ENCODE measurements at regions not wholly inside any gene's neighbourhood (a gene's known extent, or its start where the extent isn't known, plus 50 kb on each side); places are given as distances from the start of the nearest gene placed in this dataset.

DNA sequence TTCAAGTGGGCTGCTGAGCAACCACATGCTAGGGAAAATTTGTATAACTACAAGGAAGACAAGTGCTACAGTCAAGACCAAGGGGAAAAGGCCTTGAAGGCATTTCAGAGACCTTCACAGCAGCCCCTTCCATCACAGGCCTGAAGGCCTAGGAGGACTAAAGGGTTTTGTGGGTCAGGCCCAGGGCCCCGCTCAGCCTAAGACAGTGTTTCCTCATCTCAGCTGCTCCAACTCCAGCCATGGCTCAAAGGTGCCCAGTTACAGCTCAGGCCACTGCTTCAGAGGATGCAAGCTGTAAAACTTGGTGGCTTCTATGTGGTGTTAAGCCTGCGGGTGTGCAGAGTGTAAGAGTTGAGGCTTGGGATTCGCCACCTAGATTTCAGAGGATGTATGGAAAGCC lies 260.5 kb downstream of the NXPE2 start (continued):
- TF ChIP-seq, protein P1, sequence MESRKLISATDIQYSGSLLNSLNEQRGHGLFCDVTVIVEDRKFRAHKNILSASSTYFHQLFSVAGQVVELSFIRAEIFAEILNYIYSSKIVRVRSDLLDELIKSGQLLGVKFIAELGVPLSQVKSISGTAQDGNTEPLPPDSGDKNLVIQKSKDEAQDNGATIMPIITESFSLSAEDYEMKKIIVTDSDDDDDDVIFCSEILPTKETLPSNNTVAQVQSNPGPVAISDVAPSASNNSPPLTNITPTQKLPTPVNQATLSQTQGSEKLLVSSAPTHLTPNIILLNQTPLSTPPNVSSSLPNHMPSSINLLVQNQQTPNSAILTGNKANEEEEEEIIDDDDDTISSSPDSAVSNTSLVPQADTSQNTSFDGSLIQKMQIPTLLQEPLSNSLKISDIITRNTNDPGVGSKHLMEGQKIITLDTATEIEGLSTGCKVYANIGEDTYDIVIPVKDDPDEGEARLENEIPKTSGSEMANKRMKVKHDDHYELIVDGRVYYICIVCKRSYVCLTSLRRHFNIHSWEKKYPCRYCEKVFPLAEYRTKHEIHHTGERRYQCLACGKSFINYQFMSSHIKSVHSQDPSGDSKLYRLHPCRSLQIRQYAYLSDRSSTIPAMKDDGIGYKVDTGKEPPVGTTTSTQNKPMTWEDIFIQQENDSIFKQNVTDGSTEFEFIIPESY (IDR thresholded peaks at IDR 0.05; ENCODE audit: extremely low read depth, insufficient replicate concordance, low read length), result no peak

DNA sequence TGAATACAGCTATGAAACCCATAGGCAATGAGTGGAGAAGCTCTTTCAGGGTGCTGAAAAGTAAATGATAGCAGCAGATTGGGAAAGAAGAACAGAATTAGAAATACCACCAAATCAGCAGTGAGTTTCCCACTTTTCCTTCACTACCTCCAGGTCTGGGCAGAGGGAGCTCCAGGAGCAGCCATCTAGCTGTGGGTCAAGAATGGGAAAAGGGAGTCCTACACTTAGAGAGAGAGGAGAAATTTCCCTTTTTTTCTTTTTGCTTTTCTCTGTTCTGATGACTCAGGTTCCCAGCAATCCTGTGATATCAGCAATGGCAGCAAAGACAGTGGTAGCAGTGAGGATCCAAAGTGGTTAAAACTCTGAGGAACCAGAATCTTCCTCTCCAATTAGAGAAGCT lies 263.9 kb downstream of the NXPE2 start:
- ATAC-seq, result no peak
- H4K20me1 ChIP-seq (ENCODE audit: insufficient read depth), result no peaks in the 10 kb centered on the region
- no TSS peak for BruUV-seq (replicated peaks)
- H3K4me1 ChIP-seq (ENCODE audit: control insufficient read depth in 1 of 2, insufficient read depth in 2 of 2, low read length in 2 of 2), result no peaks in the 10 kb centered on the region
- no peak for DNase-seq (ENCODE audit: low read depth, low spot score)
- ChIA-PET CTCF (no interaction called here), RAD21 (ENCODE audit: low non-redundant PET in 1 of 2, low total read pairs in 2 of 2, uncharacterized antibody in 2 of 2, unreplicated experiment in 2 of 2) (no interaction called here), POLR2A (no interaction called here)
- H3K36me3 ChIP-seq (ENCODE audit: control insufficient read depth in 1 of 2, insufficient read depth in 2 of 2, low read length in 2 of 2), result no peaks in the 10 kb centered on the region
- H3K9me3 ChIP-seq (ENCODE audit: control insufficient read depth in 1 of 2, insufficient read depth in 1 of 2, low read depth in 1 of 2, low read length in 2 of 2), result peaks cover 10 to 14% of the 10 kb centered on the region in 2 experiments; a peak in 2 of 4 replicates
- H3K27ac ChIP-seq (ENCODE audit: low read depth, low read length), result no peak overlapping the region
- no peak overlapping the region for H3K9ac ChIP-seq (ENCODE audit: low read length)
- no peaks in the 10 kb centered on the region for H3K27me3 ChIP-seq (ENCODE audit: insufficient read depth, low read length)
- H2AFZ ChIP-seq (ENCODE audit: low read depth, low read length, poor library complexity, severe bottlenecking), result no peak overlapping the region
- H3K9me2 ChIP-seq (ENCODE audit: insufficient read depth), result no peaks in the 10 kb centered on the region
- H3K79me2 ChIP-seq (ENCODE audit: insufficient read depth, low read length), result no peaks in the 10 kb centered on the region
- intact Hi-C loops (cut with micrococcal nuclease), result no loop called here
- no peak overlapping the region for H3K4me2 ChIP-seq (ENCODE audit: low read length)
- no peak overlapping the region for H3K4me3 ChIP-seq (replicated peaks in 1 of 2; ENCODE audit: low read depth in 1 of 2, low read length in 2 of 2)
- TF ChIP-seq YY1 (IDR thresholded peaks at IDR 0.05; ENCODE audit: extremely low read depth, insufficient replicate concordance, low read depth, low read length), result no peak
- TF ChIP-seq JUND (IDR thresholded peaks at IDR 0.05), result no peak
- no peak for TF ChIP-seq SRF (IDR thresholded peaks at IDR 0.05; ENCODE audit: low read depth)
- no peak for TF ChIP-seq SP1 (IDR thresholded peaks at IDR 0.05; ENCODE audit: low read depth)
- TF ChIP-seq EGR1 (IDR thresholded peaks at IDR 0.05; ENCODE audit: low read depth), result no peak
- no peak for TF ChIP-seq CBX3 (IDR thresholded peaks at IDR 0.05; ENCODE audit: low read depth)
- TF ChIP-seq, protein P2, sequence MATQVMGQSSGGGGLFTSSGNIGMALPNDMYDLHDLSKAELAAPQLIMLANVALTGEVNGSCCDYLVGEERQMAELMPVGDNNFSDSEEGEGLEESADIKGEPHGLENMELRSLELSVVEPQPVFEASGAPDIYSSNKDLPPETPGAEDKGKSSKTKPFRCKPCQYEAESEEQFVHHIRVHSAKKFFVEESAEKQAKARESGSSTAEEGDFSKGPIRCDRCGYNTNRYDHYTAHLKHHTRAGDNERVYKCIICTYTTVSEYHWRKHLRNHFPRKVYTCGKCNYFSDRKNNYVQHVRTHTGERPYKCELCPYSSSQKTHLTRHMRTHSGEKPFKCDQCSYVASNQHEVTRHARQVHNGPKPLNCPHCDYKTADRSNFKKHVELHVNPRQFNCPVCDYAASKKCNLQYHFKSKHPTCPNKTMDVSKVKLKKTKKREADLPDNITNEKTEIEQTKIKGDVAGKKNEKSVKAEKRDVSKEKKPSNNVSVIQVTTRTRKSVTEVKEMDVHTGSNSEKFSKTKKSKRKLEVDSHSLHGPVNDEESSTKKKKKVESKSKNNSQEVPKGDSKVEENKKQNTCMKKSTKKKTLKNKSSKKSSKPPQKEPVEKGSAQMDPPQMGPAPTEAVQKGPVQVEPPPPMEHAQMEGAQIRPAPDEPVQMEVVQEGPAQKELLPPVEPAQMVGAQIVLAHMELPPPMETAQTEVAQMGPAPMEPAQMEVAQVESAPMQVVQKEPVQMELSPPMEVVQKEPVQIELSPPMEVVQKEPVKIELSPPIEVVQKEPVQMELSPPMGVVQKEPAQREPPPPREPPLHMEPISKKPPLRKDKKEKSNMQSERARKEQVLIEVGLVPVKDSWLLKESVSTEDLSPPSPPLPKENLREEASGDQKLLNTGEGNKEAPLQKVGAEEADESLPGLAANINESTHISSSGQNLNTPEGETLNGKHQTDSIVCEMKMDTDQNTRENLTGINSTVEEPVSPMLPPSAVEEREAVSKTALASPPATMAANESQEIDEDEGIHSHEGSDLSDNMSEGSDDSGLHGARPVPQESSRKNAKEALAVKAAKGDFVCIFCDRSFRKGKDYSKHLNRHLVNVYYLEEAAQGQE (IDR thresholded peaks at IDR 0.05; ENCODE audit: low read depth), result no peak
- TF ChIP-seq, protein P3, sequence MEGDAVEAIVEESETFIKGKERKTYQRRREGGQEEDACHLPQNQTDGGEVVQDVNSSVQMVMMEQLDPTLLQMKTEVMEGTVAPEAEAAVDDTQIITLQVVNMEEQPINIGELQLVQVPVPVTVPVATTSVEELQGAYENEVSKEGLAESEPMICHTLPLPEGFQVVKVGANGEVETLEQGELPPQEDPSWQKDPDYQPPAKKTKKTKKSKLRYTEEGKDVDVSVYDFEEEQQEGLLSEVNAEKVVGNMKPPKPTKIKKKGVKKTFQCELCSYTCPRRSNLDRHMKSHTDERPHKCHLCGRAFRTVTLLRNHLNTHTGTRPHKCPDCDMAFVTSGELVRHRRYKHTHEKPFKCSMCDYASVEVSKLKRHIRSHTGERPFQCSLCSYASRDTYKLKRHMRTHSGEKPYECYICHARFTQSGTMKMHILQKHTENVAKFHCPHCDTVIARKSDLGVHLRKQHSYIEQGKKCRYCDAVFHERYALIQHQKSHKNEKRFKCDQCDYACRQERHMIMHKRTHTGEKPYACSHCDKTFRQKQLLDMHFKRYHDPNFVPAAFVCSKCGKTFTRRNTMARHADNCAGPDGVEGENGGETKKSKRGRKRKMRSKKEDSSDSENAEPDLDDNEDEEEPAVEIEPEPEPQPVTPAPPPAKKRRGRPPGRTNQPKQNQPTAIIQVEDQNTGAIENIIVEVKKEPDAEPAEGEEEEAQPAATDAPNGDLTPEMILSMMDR (IDR thresholded peaks at IDR 0.05 in 2 of 3, conservative IDR thresholded peaks at IDR 0.05 in 1 of 3; ENCODE audit: borderline replicate concordance in 1 of 3, insufficient read depth in 1 of 3, low read depth in 2 of 3, low read length in 2 of 3), result no peak
- no peak for TF ChIP-seq FOSL1 (IDR thresholded peaks at IDR 0.05; ENCODE audit: low read depth)
- TF ChIP-seq POLR2AphosphoS5 (IDR thresholded peaks at IDR 0.05; ENCODE audit: low read depth, low read length), result no peak
- TF ChIP-seq TCF7L2 (IDR thresholded peaks at IDR 0.05; ENCODE audit: borderline replicate concordance, extremely low read depth, insufficient read depth, insufficient read length), result no peak
- no peak for TF ChIP-seq ZNF274 (IDR thresholded peaks at IDR 0.05; ENCODE audit: low read depth, low read length)
- TF ChIP-seq SIN3A (IDR thresholded peaks at IDR 0.05; ENCODE audit: low read depth), result no peak
- TF ChIP-seq, protein P1 (IDR thresholded peaks at IDR 0.05; ENCODE audit: extremely low read depth, insufficient replicate concordance, low read length), result no peak
- no peak for TF ChIP-seq POLR2A (IDR thresholded peaks at IDR 0.05; ENCODE audit: borderline replicate concordance, extremely low read depth, insufficient read depth, insufficient read length)
- no peak for TF ChIP-seq EZH2 (IDR thresholded peaks at IDR 0.05)

Measured in HCT116 (cell line).